ENCODE measurements at regions not wholly inside any gene's neighbourhood (a gene's known extent, or its start where the extent isn't known, plus 50 kb on each side); places are given as distances from the start of the nearest gene placed in this dataset.

DNA sequence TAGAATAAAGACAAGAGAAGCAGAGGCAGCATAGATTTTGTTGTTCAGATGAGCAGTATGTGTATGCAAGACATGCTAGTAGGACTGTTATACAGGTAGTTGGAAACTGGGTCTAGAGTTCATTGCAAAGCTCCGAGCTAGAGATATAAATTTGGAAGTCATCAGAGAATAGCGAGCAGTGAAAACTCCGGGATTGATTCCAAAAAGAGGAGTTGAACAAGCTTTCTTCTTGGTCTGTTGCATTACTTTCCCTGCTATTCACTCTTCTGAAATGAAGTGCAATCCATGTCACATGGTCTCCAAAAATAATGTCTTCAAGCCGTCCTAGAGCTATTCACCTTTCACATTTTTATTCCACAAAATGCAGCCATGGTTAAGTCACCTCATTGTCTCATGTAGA lies 67.9 kb upstream of the ZNF462 start:
- Histone ChIP-seq H3K9me3 (ENCODE audit: control insufficient read depth in 2 of 3, insufficient read depth in 1 of 3, low read length in 3 of 3) (peaks cover 0 to 2% (median 0%) of the 10 kb centered on the region in 3 donors), H3K27me3 (ENCODE audit: control insufficient read depth, insufficient read depth, low read length) (no peaks in the 10 kb centered on the region), H3K27ac (ENCODE audit: low read depth in 2 of 2, low read length in 2 of 2) (no peak overlapping the region), H3K4me1 (ENCODE audit: control insufficient read depth in 2 of 3, insufficient read depth in 2 of 3, low read depth in 1 of 3, low read length in 3 of 3) (no peaks in the 10 kb centered on the region), H3K9ac (ENCODE audit: low read length in 3 of 3) (no peak overlapping the region), H3K4me3 (ENCODE audit: low read length in 3 of 3) (no peak overlapping the region), H3K36me3 (ENCODE audit: control insufficient read depth in 2 of 3, insufficient read depth in 3 of 3, low read length in 3 of 3) (no peaks in the 10 kb centered on the region)
- TF ChIP-seq, protein P1, sequence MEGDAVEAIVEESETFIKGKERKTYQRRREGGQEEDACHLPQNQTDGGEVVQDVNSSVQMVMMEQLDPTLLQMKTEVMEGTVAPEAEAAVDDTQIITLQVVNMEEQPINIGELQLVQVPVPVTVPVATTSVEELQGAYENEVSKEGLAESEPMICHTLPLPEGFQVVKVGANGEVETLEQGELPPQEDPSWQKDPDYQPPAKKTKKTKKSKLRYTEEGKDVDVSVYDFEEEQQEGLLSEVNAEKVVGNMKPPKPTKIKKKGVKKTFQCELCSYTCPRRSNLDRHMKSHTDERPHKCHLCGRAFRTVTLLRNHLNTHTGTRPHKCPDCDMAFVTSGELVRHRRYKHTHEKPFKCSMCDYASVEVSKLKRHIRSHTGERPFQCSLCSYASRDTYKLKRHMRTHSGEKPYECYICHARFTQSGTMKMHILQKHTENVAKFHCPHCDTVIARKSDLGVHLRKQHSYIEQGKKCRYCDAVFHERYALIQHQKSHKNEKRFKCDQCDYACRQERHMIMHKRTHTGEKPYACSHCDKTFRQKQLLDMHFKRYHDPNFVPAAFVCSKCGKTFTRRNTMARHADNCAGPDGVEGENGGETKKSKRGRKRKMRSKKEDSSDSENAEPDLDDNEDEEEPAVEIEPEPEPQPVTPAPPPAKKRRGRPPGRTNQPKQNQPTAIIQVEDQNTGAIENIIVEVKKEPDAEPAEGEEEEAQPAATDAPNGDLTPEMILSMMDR (IDR thresholded peaks at IDR 0.05; ENCODE audit: borderline replicate concordance, extremely low read depth, insufficient read depth): no peak
- FAIRE-seq (no peak), DNase-seq (no peak)
- intact Hi-C loops (cut with DNase I): no loop called here

DNA sequence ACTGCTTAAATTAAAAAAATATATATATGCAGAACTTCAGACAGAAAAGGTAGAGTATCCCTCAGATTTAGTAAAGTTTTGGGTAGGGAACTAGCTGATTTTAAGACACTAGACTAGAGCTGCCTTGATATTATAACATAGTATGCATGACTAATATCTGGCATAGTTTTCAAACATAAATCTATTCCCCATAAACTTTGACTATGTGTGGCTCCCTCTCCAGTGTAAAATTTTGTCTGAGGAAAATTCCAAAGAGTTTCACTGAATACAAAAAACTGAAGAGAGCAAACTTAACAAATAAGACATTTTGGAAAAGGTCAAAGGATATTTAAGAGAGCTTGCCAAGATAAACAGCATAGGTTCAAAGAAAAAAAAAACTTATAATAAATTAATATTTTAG lies 66.2 kb upstream of the ZNF462 start:
- Histone ChIP-seq H3K4me1 (ENCODE audit: control insufficient read depth in 2 of 3, insufficient read depth in 2 of 3, low read depth in 1 of 3, low read length in 3 of 3) (no peaks in the 10 kb centered on the region), H3K9ac (ENCODE audit: low read length in 3 of 3) (no peak overlapping the region), H3K9me3 (ENCODE audit: control insufficient read depth in 2 of 3, insufficient read depth in 1 of 3, low read length in 3 of 3) (peaks cover 0 to 2% (median 0%) of the 10 kb centered on the region in 3 donors), H3K27ac (ENCODE audit: low read depth in 2 of 2, low read length in 2 of 2) (no peak overlapping the region), H3K36me3 (ENCODE audit: control insufficient read depth in 2 of 3, insufficient read depth in 3 of 3, low read length in 3 of 3) (no peaks in the 10 kb centered on the region), H3K27me3 (ENCODE audit: control insufficient read depth, insufficient read depth, low read length) (no peaks in the 10 kb centered on the region), H3K4me3 (ENCODE audit: low read length in 3 of 3) (no peak overlapping the region)
- TF ChIP-seq, protein P1 (IDR thresholded peaks at IDR 0.05; ENCODE audit: borderline replicate concordance, extremely low read depth, insufficient read depth): no peak
- intact Hi-C loops (cut with DNase I): no loop called here
- FAIRE-seq (no peak), DNase-seq (no peak)

DNA sequence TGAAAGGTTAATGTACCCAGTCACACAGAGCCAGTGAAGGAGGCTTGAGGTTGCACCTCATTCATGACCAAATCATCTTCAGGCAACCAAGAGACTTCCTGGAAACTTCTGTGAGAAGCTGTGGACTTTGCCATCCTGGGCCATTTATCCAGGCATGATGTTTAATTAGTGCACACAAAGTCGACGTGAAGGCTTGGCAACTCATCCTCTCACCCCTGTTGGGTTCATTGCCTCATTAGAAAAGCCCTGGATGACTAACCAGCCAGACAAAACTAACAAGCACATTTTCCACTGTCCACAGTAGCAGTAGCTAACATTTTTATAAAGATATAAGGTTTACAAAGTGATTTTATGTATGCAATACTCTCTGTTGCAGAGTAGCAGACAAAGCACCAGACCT lies 65.7 kb upstream of the ZNF462 start:
- intact Hi-C loops (cut with DNase I): no loop called here
- Histone ChIP-seq H3K27me3 (ENCODE audit: control insufficient read depth, insufficient read depth, low read length) (no peaks in the 10 kb centered on the region), H3K4me1 (ENCODE audit: control insufficient read depth in 2 of 3, insufficient read depth in 2 of 3, low read depth in 1 of 3, low read length in 3 of 3) (no peaks in the 10 kb centered on the region), H3K36me3 (ENCODE audit: control insufficient read depth in 2 of 3, insufficient read depth in 3 of 3, low read length in 3 of 3) (no peaks in the 10 kb centered on the region), H3K27ac (ENCODE audit: low read depth in 2 of 2, low read length in 2 of 2) (no peak overlapping the region), H3K9me3 (ENCODE audit: control insufficient read depth in 2 of 3, insufficient read depth in 1 of 3, low read length in 3 of 3) (peaks cover 0 to 2% (median 0%) of the 10 kb centered on the region in 3 donors), H3K4me3 (ENCODE audit: low read length in 3 of 3) (no peak overlapping the region), H3K9ac (ENCODE audit: low read length in 3 of 3) (no peak overlapping the region)
- TF ChIP-seq, protein P1 (IDR thresholded peaks at IDR 0.05; ENCODE audit: borderline replicate concordance, extremely low read depth, insufficient read depth): no peak
- no peak for FAIRE-seq
- DNase-seq: no peak

Data from kidney (tissue), 13 donors.